Psoas muscle (tissue), 7 donors: ENCODE measurements at regions not wholly inside any gene's neighbourhood (a gene's known extent, or its start where the extent isn't known, plus 50 kb on each side); places are given as distances from the start of the nearest gene placed in this dataset.

Experiments
- ATAC-seq, 4 donors: fragments of 200-7000 bp; cut with Tn5 transposase; one replicate each; pipeline ENCODE4 v1.9.1; 2020; ENCODE audit warnings: moderate library complexity in 3 of 4, mild to moderate bottlenecking in 2 of 4
- DNase-seq, 2 donors: peaks; one replicate each; pipeline ENCODE4 v3.0.0-alpha.2; 2020
- H3K27ac ChIP-seq: fragments of 200-600 bp; one replicate; pipeline ENCODE4 v1.8.0; 2022
- H3K27me3 ChIP-seq, 3 donors: fragments of 200-600 bp in 1 of 3; one replicate each; pipeline versions ENCODE4 v1.6.1 to v1.8.0; 2013 to 2022; ENCODE audit warnings: low read length in 2 of 3, mild to moderate bottlenecking in 2 of 3, moderate library complexity in 1 of 3; ENCODE audit not compliant: insufficient read depth in 3 of 3
- H3K36me3 ChIP-seq, 2 donors: fragments of 200-600 bp in 1 of 2; one replicate each; pipeline versions ENCODE4 v1.6.1 to v1.8.0; 2013 to 2022; ENCODE audit warnings: low read depth in 1 of 2, mild to moderate bottlenecking in 1 of 2, moderate library complexity in 1 of 2; ENCODE audit not compliant: insufficient read depth in 1 of 2
- H3K4me1 ChIP-seq: fragments of 200-600 bp; one replicate; pipeline ENCODE4 v1.8.0; 2022
- H3K4me3 ChIP-seq: fragments of 200-600 bp; one replicate; pipeline ENCODE4 v1.8.0; 2022; ENCODE audit warnings: mild to moderate bottlenecking
- H3K9me3 ChIP-seq: fragments of 200-600 bp; one replicate; pipeline ENCODE4 v1.8.0; 2022
- WGBS, 3 donors: extraction: QIAGEN DNeasy Blood & Tissue Kit; methylation state at CpG; one replicate each; pipeline versions ENCODE4 v1.1.6 to v1.1.7; 2013; 5-methylcytosine and 5-hydroxymethylcytosine counted together
- intact Hi-C, 2 donors: fragments of 100-400 bp; cut with DNase I; formaldehyde crosslinking; loops; one replicate each; pipeline versions ENCODE4 v1.11.0 to v1.14.2; 2022
- TF ChIP-seq, protein P1 (sequence below): fragments of 200-600 bp; IDR thresholded peaks from one replicate; pipeline ENCODE4 v1.8.0; 2022; ENCODE audit warnings: antibody characterized with exemption
- donor health status: healthy with polysubstance abuse.
- donor health status: DM: no; HTN: no; CAD: no; lungs with moderate emphysema.
- donor health status: Bipolar disorder and iron deficiency.
- donor health status: healthy.
- donor health status: DM: yes; HTN: yes; CAD: no.
- donor health status: DM: no; HTN: no; CAD: no.
- donor health status: DM: yes; HTN: yes; CAD: no.

- WGBS, 3 donors = 80 to 91% (median 85%) methylated on average over 2 of the region's 2 CpGs
- DNase-seq (no peak), ATAC-seq (no peak)
- Histone ChIP-seq H3K36me3 (no peaks in the 10 kb centered on the region), H3K9me3 (no peaks in the 10 kb centered on the region), H3K27me3 (peaks cover 0 to 2% (median 0%) of the 10 kb centered on the region in 3 donors), H3K4me3 (no peak overlapping the region), H3K27ac (no peak overlapping the region), H3K4me1 (no peaks in the 10 kb centered on the region)
- TF ChIP-seq, protein P1, sequence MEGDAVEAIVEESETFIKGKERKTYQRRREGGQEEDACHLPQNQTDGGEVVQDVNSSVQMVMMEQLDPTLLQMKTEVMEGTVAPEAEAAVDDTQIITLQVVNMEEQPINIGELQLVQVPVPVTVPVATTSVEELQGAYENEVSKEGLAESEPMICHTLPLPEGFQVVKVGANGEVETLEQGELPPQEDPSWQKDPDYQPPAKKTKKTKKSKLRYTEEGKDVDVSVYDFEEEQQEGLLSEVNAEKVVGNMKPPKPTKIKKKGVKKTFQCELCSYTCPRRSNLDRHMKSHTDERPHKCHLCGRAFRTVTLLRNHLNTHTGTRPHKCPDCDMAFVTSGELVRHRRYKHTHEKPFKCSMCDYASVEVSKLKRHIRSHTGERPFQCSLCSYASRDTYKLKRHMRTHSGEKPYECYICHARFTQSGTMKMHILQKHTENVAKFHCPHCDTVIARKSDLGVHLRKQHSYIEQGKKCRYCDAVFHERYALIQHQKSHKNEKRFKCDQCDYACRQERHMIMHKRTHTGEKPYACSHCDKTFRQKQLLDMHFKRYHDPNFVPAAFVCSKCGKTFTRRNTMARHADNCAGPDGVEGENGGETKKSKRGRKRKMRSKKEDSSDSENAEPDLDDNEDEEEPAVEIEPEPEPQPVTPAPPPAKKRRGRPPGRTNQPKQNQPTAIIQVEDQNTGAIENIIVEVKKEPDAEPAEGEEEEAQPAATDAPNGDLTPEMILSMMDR = no peak
- intact Hi-C loops = no loop called here
These were observed 102.3 kb upstream of the PROK2 start for GRCh38 chr3:71887256-71887655.

DNA sequence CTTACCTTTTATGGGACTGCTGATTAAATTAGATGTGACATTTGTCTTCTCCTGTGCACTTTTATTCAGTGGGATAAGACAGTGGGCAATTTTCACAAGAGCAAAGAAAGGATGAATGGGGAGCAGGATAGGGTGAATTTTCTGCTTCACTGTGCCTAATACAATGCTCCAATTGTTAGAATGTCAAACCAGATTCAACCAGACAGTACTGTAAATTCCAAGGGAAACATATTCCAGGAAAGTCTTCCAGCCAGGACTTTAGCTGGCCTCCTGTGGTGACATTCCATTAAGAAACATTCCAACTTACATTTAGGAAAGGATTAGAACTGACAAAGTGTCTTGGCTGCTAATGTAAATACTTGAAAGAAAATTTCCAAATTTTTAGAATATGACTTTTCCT, 100.1 kb upstream of the PROK2 start:
- no peaks in the 10 kb centered on the region for H3K4me1 ChIP-seq
- intact Hi-C loops = no loop called here

GRCh38 chr3:71881732-71882131, 96.8 kb upstream of the PROK2 start:
- Histone ChIP-seq H3K4me3 (no peak overlapping the region), H3K27ac (no peak overlapping the region), H3K27me3 (peaks cover 0 to under 1% (median 0%) of the 10 kb centered on the region in 3 donors), H3K9me3 (no peaks in the 10 kb centered on the region), H3K4me1 (no peaks in the 10 kb centered on the region), H3K36me3 (no peaks in the 10 kb centered on the region)
- no peak for ATAC-seq
- no peak for DNase-seq
- WGBS, 3 donors = 76 to 84% (median 82%) methylated on average over 2 of the region's 2 CpGs
- intact Hi-C loops = no loop called here
- TF ChIP-seq, protein P1 = no peak

More for the DNA sequence above, 100.1 kb upstream of the PROK2 start:
- no peak overlapping the region for H3K4me3 ChIP-seq
- H3K9me3 ChIP-seq = no peaks in the 10 kb centered on the region
- no peak overlapping the region for H3K27ac ChIP-seq
- TF ChIP-seq, protein P1 = no peak
- ATAC-seq = no peak
- peaks cover 0 to 2% (median 0%) of the 10 kb centered on the region in 3 donors for H3K27me3 ChIP-seq
- H3K36me3 ChIP-seq = no peaks in the 10 kb centered on the region
- no peak for DNase-seq

GRCh38 chr3:71881041-71881440, 96.1 kb upstream of the PROK2 start:
- Histone ChIP-seq H3K4me3 (no peak overlapping the region), H3K27me3 (no peaks in the 10 kb centered on the region), H3K27ac (no peak overlapping the region), H3K36me3 (no peaks in the 10 kb centered on the region), H3K9me3 (no peaks in the 10 kb centered on the region), H3K4me1 (no peaks in the 10 kb centered on the region)
- no peak for ATAC-seq
- intact Hi-C loops = no loop called here
- 74 to 80% (median 78%) methylated on average over 2 of the region's 2 CpGs for WGBS, 3 donors
- no peak for DNase-seq
- TF ChIP-seq, protein P1 = no peak

GRCh38 chr3:71879089-71879488, 94.1 kb upstream of the PROK2 start:
- Histone ChIP-seq H3K27ac (no peak overlapping the region), H3K36me3 (no peaks in the 10 kb centered on the region), H3K27me3 (no peaks in the 10 kb centered on the region), H3K9me3 (no peaks in the 10 kb centered on the region), H3K4me3 (no peak overlapping the region), H3K4me1 (no peaks in the 10 kb centered on the region)
- TF ChIP-seq, protein P1 = no peak
- intact Hi-C loops = loop anchor here in 1 of 2 donors (5.0 kb wide), 1 partner anchor 1208 kb away; no protein-coding TSS in a partner anchor
- no peak for DNase-seq
- no peak for ATAC-seq
- 77 to 82% (median 81%) methylated on average over 9 of the region's 9 CpGs for WGBS, 3 donors
